GM12872 (cell line): ENCODE measurements at regions not wholly inside any gene's neighbourhood (a gene's known extent, or its start where the extent isn't known, plus 50 kb on each side); places are given as distances from the start of the nearest gene placed in this dataset.

Source experiments
- TF ChIP-seq, protein P1 (sequence below): IDR thresholded peaks from 3 replicates; pipeline ENCODE4 v1.5.1; 2011; ENCODE audit warnings: low read depth, mild to moderate bottlenecking, low read length, moderate library complexity; ENCODE audit not compliant: insufficient read depth

DNA sequence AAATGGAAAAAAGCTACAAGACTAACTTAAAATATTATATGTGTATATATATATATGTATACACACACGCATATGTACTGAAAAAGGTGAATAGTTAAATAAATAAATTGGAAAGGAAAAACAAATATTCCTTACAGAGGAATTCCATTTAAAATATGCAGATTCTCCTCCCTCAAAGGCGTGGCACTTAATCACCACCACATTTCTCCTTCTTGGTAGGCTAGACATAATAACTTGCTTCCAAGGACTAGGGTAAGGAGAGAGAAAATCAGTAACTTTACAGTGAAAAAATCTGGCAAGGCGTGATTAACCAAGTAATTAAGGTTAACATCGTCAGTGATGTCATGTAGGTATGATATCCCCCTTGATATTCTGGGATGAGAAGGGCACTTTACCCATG lies 84.0 kb upstream of the USP25 start:
- TF ChIP-seq, protein P1, sequence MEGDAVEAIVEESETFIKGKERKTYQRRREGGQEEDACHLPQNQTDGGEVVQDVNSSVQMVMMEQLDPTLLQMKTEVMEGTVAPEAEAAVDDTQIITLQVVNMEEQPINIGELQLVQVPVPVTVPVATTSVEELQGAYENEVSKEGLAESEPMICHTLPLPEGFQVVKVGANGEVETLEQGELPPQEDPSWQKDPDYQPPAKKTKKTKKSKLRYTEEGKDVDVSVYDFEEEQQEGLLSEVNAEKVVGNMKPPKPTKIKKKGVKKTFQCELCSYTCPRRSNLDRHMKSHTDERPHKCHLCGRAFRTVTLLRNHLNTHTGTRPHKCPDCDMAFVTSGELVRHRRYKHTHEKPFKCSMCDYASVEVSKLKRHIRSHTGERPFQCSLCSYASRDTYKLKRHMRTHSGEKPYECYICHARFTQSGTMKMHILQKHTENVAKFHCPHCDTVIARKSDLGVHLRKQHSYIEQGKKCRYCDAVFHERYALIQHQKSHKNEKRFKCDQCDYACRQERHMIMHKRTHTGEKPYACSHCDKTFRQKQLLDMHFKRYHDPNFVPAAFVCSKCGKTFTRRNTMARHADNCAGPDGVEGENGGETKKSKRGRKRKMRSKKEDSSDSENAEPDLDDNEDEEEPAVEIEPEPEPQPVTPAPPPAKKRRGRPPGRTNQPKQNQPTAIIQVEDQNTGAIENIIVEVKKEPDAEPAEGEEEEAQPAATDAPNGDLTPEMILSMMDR: no peak

DNA sequence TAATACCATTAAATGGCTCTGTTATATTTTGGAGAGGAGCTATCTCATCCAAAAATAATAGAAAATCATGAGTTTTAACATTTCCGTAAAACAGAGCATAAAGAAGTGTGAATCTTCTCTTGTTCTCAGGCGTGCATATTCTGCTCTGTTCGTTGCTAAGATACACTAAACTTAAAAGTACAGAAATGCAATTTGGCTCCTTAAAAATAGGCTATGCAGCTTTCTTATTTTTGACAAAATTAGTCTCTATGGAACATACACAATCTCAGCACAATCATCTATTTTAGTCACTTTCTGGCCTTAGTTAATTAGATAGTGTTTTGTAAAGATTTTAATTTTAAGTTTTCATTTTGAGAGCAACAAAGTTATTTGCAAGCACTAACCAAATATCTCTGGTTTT lies 79.0 kb upstream of the USP25 start:
- TF ChIP-seq, protein P1: no peak

DNA sequence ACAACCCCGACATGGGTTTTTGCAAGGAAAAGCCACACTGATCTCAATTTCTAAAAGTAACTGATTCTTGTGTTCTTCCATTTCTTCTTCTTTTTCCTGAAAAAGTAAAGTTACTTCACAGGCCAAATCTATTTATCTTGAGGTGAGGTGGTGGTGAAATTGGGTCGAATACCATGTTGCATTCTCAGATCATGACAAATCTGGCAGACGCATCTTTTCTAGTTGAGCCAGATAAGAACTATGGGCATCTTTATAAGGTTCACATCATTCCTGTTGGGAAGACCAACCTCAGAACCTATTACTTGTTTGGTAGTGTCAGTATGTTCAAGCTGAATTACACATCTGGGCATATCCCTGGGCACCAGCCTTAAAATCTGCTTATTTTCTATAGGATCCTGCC lies 78.6 kb upstream of the USP25 start:
- TF ChIP-seq, protein P1: no peak

DNA sequence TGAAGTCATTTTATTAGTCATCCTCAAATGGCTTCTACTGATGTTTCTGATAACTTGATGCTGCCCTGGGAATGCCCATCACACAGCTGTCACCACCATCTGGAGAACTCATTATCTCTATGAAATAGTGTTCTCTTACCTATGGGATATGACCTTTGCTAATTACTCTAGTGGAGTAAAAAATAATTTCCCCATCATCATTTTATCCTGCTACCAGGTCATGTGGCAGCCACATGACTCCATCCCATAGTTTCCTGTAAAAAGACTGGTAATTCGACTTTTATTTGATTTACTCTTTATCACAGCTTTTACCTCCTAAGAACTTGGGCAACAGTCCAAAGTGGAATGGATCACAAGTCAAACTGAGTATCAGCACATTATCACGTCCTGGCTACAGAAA lies 76.1 kb upstream of the USP25 start:
- TF ChIP-seq, protein P1: no peak

DNA sequence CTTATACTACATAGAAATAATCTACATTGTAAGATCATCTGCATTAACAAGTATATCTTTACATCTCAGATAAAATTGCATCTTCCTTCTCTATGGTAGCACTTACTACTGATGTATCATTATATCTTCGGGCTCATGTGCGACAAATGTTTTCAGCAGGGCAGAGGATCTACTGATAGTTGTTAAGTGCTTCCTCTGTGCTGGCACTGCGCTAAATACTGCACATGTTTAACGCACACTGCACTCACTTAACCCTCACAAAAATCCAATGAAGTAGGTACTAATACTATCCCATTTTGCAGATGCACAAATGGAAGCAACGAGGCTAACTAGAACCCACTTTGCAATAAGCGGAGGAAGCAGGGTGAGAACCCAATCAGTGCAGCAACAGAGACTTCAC lies 75.6 kb upstream of the USP25 start:
- TF ChIP-seq, protein P1: no peak

DNA sequence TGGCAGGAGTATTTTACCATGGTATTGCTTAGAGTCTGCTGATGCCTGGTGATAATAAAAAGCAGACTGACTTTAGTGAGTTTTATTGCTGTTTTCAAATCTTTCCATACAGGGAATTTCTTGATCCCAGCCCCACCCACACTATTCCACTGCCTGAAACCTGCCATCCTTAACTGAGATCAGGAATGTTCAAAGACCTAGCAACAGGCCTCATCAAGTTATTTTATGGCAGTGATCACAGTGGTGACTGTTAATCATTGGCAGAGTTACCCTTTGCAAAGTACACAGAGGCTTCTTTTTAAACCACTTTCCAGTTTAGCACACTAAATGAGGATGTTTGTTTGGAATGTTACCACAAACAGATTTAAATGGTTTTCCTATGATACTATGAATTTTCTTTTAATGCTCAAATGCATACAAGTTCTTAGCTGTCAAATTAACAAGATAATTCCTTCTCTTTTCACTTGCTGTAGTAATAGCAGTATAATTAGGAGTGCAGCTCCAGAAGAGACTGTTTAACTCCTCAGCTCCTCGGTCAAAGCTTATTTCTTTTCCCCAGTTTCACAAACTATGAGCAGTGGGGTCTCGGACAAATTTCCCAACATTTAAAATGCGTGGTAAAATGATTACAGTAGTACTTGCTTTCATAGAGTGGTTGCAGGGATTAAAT lies 69.9 kb upstream of the USP25 start:
- TF ChIP-seq, protein P1: no peak

DNA sequence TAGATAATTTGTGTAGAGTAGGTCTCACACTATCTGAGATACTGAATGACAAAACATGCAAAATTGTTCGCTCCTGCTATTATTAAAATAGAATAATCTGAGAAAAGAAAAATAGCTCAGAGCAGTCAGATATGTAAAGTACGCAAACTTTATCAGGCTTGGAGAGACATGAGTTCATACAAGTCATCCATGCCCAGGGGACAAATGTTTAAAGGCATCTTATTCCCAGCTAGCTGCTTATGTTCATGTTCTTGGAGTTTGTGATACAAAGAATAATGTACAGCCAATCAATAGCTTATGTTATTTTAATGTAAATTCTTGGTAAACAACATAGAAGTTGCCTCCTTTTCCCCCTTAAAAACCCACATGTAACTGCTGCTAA lies 69.4 kb upstream of the USP25 start:
- TF ChIP-seq, protein P1: no peak
